H9 (cell line): ENCODE measurements at regions not wholly inside any gene's neighbourhood (a gene's known extent, or its start where the extent isn't known, plus 50 kb on each side); places are given as distances from the start of the nearest gene placed in this dataset.

Experiments
- DNase-seq: peaks from one replicate; pipeline ENCODE4 v3.0.0-alpha.2; 2017
- H2AFZ ChIP-seq: one replicate; pipeline ENCODE4 v1.6.1; 2013; ENCODE audit warnings: mild to moderate bottlenecking, low read length, control low read depth, moderate library complexity
- H2AK5ac ChIP-seq: 2 replicates; pipeline ENCODE4 v1.6.1; 2013; ENCODE audit warnings: low read length, control low read depth, mixed read lengths; ENCODE audit not compliant: insufficient read length
- H2BK120ac ChIP-seq: one replicate; pipeline ENCODE4 v1.6.1; 2013; ENCODE audit warnings: low read depth, mild to moderate bottlenecking, low read length, control low read depth, inconsistent platforms; ENCODE audit not compliant: poor library complexity, severe bottlenecking
- H2BK12ac ChIP-seq: 2 replicates; pipeline ENCODE4 v1.6.1; 2013; ENCODE audit warnings: low read length, control low read depth, mixed read lengths, low read depth; ENCODE audit not compliant: insufficient read length
- H2BK15ac ChIP-seq: 2 replicates; pipeline ENCODE4 v1.6.1; 2013; ENCODE audit warnings: low read depth, low read length, control low read depth
- H2BK20ac ChIP-seq: one replicate; pipeline ENCODE4 v1.6.1; 2013; ENCODE audit warnings: low read depth, mild to moderate bottlenecking, low read length, control low read depth, inconsistent platforms; ENCODE audit not compliant: poor library complexity, severe bottlenecking
- H2BK5ac ChIP-seq: 2 replicates; pipeline ENCODE4 v1.6.1; 2013; ENCODE audit warnings: low read length, control low read depth, mixed read lengths; ENCODE audit not compliant: insufficient read length
- H3K14ac ChIP-seq: 2 replicates; pipeline ENCODE4 v1.6.1; 2013; ENCODE audit warnings: low read length, control low read depth; ENCODE audit not compliant: insufficient read depth
- H3K18ac ChIP-seq: 2 replicates; pipeline ENCODE4 v1.6.1; 2013; ENCODE audit warnings: low read depth, mild to moderate bottlenecking, mixed read lengths, low read length, control low read depth; ENCODE audit not compliant: insufficient read length
- H3K23ac ChIP-seq: 2 replicates; pipeline ENCODE4 v1.6.1; 2013; ENCODE audit warnings: low read length, control low read depth, mixed read lengths, low read depth; ENCODE audit not compliant: insufficient read length
- H3K23me2 ChIP-seq: 2 replicates; pipeline ENCODE4 v1.6.1; 2013; ENCODE audit warnings: low read depth, mild to moderate bottlenecking, mixed read lengths, low read length, control low read depth; ENCODE audit not compliant: insufficient read length, poor library complexity, severe bottlenecking
- H3K27ac ChIP-seq: 2 replicates; pipeline ENCODE4 v1.5.1; 2013; ENCODE audit warnings: low read length, control low read depth, mixed read lengths, low read depth; ENCODE audit not compliant: insufficient read length
- H3K27me3 ChIP-seq: 2 replicates; pipeline ENCODE4 v1.6.1; 2013; ENCODE audit warnings: low read length, control low read depth, inconsistent platforms; ENCODE audit not compliant: insufficient read depth
- H3K4ac ChIP-seq: 2 replicates; pipeline ENCODE4 v1.6.1; 2013; ENCODE audit warnings: low read depth, mild to moderate bottlenecking, control low read depth, inconsistent platforms, low read length, moderate library complexity
- H3K4me1 ChIP-seq: 2 replicates; pipeline ENCODE4 v1.6.1; 2013; ENCODE audit warnings: low read length, control low read depth, inconsistent platforms; ENCODE audit not compliant: insufficient read depth
- H3K4me2 ChIP-seq: 2 replicates; pipeline ENCODE4 v1.6.1; 2013; ENCODE audit warnings: low read length, control low read depth, mixed read lengths; ENCODE audit not compliant: insufficient read length, insufficient read depth
- H3K56ac ChIP-seq: 2 replicates; pipeline ENCODE4 v1.6.1; 2013; ENCODE audit warnings: low read depth, mild to moderate bottlenecking, mixed read lengths, low read length, control low read depth; ENCODE audit not compliant: insufficient read length
- H3K79me1 ChIP-seq: 2 replicates; pipeline ENCODE4 v1.6.1; 2013; ENCODE audit warnings: low read depth, mild to moderate bottlenecking, moderate library complexity, low read length, control low read depth, inconsistent platforms; ENCODE audit not compliant: insufficient read depth, poor library complexity, severe bottlenecking
- H3K79me2 ChIP-seq: 2 replicates; pipeline ENCODE4 v1.6.1; 2013; ENCODE audit warnings: low read length, control low read depth, inconsistent platforms; ENCODE audit not compliant: insufficient read depth
- H3K9ac ChIP-seq: 2 replicates; pipeline ENCODE4 v1.6.1; 2013; ENCODE audit warnings: low read length, control low read depth, mixed read lengths; ENCODE audit not compliant: insufficient read length; ENCODE audit errors: extremely low read depth
- H3K9me3 ChIP-seq: one replicate; pipeline ENCODE4 v1.6.1; 2013; ENCODE audit warnings: low read depth, low read length, inconsistent platforms; ENCODE audit not compliant: control insufficient read depth
- H3T11ph ChIP-seq: one replicate; pipeline ENCODE4 v1.6.1; 2013; ENCODE audit warnings: mild to moderate bottlenecking, low read length, control low read depth, inconsistent platforms
- H4K20me1 ChIP-seq: one replicate; pipeline ENCODE4 v1.6.1; 2013; ENCODE audit not compliant: control insufficient read depth, insufficient read length, insufficient read depth
- H4K5ac ChIP-seq: 2 replicates; pipeline ENCODE4 v1.6.1; 2013; ENCODE audit warnings: low read depth, mild to moderate bottlenecking, mixed read lengths, low read length, control low read depth; ENCODE audit not compliant: insufficient read length
- H4K8ac ChIP-seq: replicated peaks from 2 replicates; pipeline ENCODE4 v1.6.1; 2013; ENCODE audit warnings: low read length, control low read depth, mixed read lengths, low read depth; ENCODE audit not compliant: insufficient read length
- H4K91ac ChIP-seq: 2 replicates; pipeline ENCODE4 v1.6.1; 2013; ENCODE audit warnings: low read depth, mild to moderate bottlenecking, moderate library complexity, mixed read lengths, low read length, control low read depth; ENCODE audit not compliant: insufficient read length
- H3K27ac Mint-ChIP-seq, 3 experiments: 2 replicates in 2 of 3; 3 replicates in 1 of 3; pipeline ENCODE4 v1.8.0; 2020 to 2021; ENCODE audit warnings: mixed read lengths in 3 of 3, mild to moderate bottlenecking in 1 of 3, moderate library complexity in 1 of 3
- H3K27me3 Mint-ChIP-seq: 2 replicates; pipeline ENCODE4 v1.8.0; 2021; ENCODE audit warnings: low read depth, mild to moderate bottlenecking, moderate library complexity, mixed read lengths
- H3K36me3 Mint-ChIP-seq, 3 experiments: 2 replicates in 2 of 3; 3 replicates in 1 of 3; pipeline ENCODE4 v1.8.0; 2020 to 2021; ENCODE audit warnings: low read depth in 3 of 3, mixed read lengths in 3 of 3; ENCODE audit not compliant: insufficient read depth in 1 of 3
- H3K4me1 Mint-ChIP-seq, 2 experiments: 2 replicates each; pipeline ENCODE4 v1.8.0; 2020; ENCODE audit warnings: mixed read lengths in 2 of 2
- H3K4me3 Mint-ChIP-seq, 2 experiments: 2 replicates in 1 of 2; 3 replicates in 1 of 2; pipeline ENCODE4 v1.8.0; 2020 to 2021; ENCODE audit warnings: mild to moderate bottlenecking in 2 of 2, mixed read lengths in 2 of 2, moderate library complexity in 1 of 2
- H3K9me3 Mint-ChIP-seq, 2 experiments: 2 replicates in 1 of 2; 3 replicates in 1 of 2; pipeline ENCODE4 v1.8.0; 2020; ENCODE audit warnings: mild to moderate bottlenecking in 2 of 2, mixed read lengths in 2 of 2, moderate library complexity in 1 of 2
- CTCF ChIP-seq: fragments of 200-600 bp; sonication (generic); conservative IDR thresholded peaks from 3 replicates; pipeline ENCODE4 v1.8.0; 2021; ENCODE audit warnings: antibody characterized with exemption, mild to moderate bottlenecking
- WGBS: extraction: QIAGEN DNeasy Blood & Tissue Kit; methylation state at CpG from one replicate; pipeline ENCODE4 v1.1.7; 2013; ENCODE audit warnings: missing lambda C conversion rate, low lambda C conversion rate, mixed read lengths; ENCODE audit not compliant: insufficient read length; ENCODE audit errors: extremely low coverage; 5-methylcytosine and 5-hydroxymethylcytosine counted together

- Histone ChIP-seq H3K56ac (no peak overlapping the region), H3K18ac (no peak overlapping the region), H3K4ac (no peak overlapping the region), H2BK120ac (no peak overlapping the region), H3T11ph (no peak overlapping the region), H3K23me2 (no peaks in the 10 kb centered on the region), H3K23ac (no peak overlapping the region), H2BK15ac (no peak overlapping the region), H3K9ac (no peak overlapping the region), H2BK20ac (no peak overlapping the region), H4K20me1 (no peaks in the 10 kb centered on the region), H2BK12ac (no peak overlapping the region), H4K5ac (no peak overlapping the region), H3K79me2 (no peaks in the 10 kb centered on the region), H3K4me1 (no peaks in the 10 kb centered on the region), H3K79me1 (no peaks in the 10 kb centered on the region), H2BK5ac (no peak overlapping the region), H4K8ac (no peak overlapping the region), H2AFZ (no peak overlapping the region), H3K27ac (no peak overlapping the region), H4K91ac (no peak overlapping the region), H3K27me3 (no peaks in the 10 kb centered on the region), H3K14ac (no peak overlapping the region), H3K4me2 (no peak overlapping the region), H2AK5ac (no peak overlapping the region), H3K9me3 (no peaks in the 10 kb centered on the region)
- peaks cover 8 to 29% of the 10 kb centered on the region in 2 experiments for H3K4me1 Mint-ChIP-seq
- no peak for DNase-seq
- no peaks in the 10 kb centered on the region for H3K9me3 Mint-ChIP-seq
- peaks cover 2% of the 10 kb centered on the region; the same call in 1 of the 2 replicates for H3K27me3 Mint-ChIP-seq
- WGBS = no CpG with 5 or more reads among the region's 15 CpGs
- H3K27ac Mint-ChIP-seq = no peak overlapping the region
- peaks cover 0 to 2% (median 0%) of the 10 kb centered on the region in 3 experiments; a peak in 1 of 7 replicates for H3K36me3 Mint-ChIP-seq
- H3K4me3 Mint-ChIP-seq = no peak overlapping the region
- no peak for TF ChIP-seq CTCF
These were observed 59.3 kb upstream of the RNU6ATAC start for GRCh38 chr9:134223591-134224122.
